Fibroblast of gingiva (primary cell): ENCODE measurements at regions not wholly inside any gene's neighbourhood (a gene's known extent, or its start where the extent isn't known, plus 50 kb on each side); places are given as distances from the start of the nearest gene placed in this dataset.

Experiments
- DNase-seq: peaks from one replicate; pipeline ENCODE4 v3.0.0-alpha.2; 2011; ENCODE audit warnings: low read depth

- DNase-seq, result no peak
These were observed 765.0 kb downstream of the IGSF11 start for GRCh38 chr3:118269537-118270125.

- no peak for DNase-seq
These were observed 761.7 kb downstream of the IGSF11 start for GRCh38 chr3:118272991-118273390.

GRCh38 chr3:118277814-118278213 is 756.8 kb downstream of the IGSF11 start:
- DNase-seq, result no peak

- no peak for DNase-seq
These were observed 741.8 kb downstream of the IGSF11 start for GRCh38 chr3:118292841-118293240.

GRCh38 chr3:118298133-118298532 is 736.5 kb downstream of the IGSF11 start:
- no peak for DNase-seq

GRCh38 chr3:118304557-118304956 is 730.1 kb downstream of the IGSF11 start:
- no peak for DNase-seq

- no peak for DNase-seq
These were observed 701.9 kb downstream of the IGSF11 start for GRCh38 chr3:118332699-118333098.

GRCh38 chr3:118337649-118338048 is 697.0 kb downstream of the IGSF11 start:
- DNase-seq, result no peak

GRCh38 chr3:118347396-118348168 is 687.1 kb downstream of the IGSF11 start:
- DNase-seq, result no peak

- DNase-seq, result no peak
These were observed 686.5 kb downstream of the IGSF11 start for GRCh38 chr3:118348169-118348557.

- no peak for DNase-seq
These were observed 680.1 kb downstream of the IGSF11 start for GRCh38 chr3:118354556-118354955.

GRCh38 chr3:118369892-118370491 is 664.7 kb downstream of the IGSF11 start:
- DNase-seq, result no peak

GRCh38 chr3:118380576-118380975 is 654.1 kb downstream of the IGSF11 start:
- DNase-seq, result no peak

GRCh38 chr3:118396491-118396890 is 638.2 kb downstream of the IGSF11 start:
- no peak for DNase-seq

- DNase-seq, result no peak
These were observed 634.6 kb downstream of the IGSF11 start for GRCh38 chr3:118400086-118400485.

GRCh38 chr3:118400886-118401285 is 633.8 kb downstream of the IGSF11 start:
- no peak for DNase-seq

GRCh38 chr3:118401887-118402286 is 632.8 kb downstream of the IGSF11 start:
- no peak for DNase-seq

- DNase-seq, result no peak
These were observed 631.7 kb downstream of the IGSF11 start for GRCh38 chr3:118402971-118403370.

GRCh38 chr3:118406562-118406961 is 628.1 kb downstream of the IGSF11 start:
- no peak for DNase-seq

- DNase-seq, result no peak
These were observed 626.2 kb downstream of the IGSF11 start for GRCh38 chr3:118408431-118408830.

GRCh38 chr3:118412503-118412902 is 622.1 kb downstream of the IGSF11 start:
- no peak for DNase-seq

GRCh38 chr3:118425272-118425837 is 609.3 kb downstream of the IGSF11 start:
- no peak for DNase-seq

GRCh38 chr3:118433825-118434224 is 600.8 kb downstream of the IGSF11 start:
- DNase-seq, result no peak
